CD4-positive, alpha-beta T cell (primary cell): ENCODE measurements at regions not wholly inside any gene's neighbourhood (a gene's known extent, or its start where the extent isn't known, plus 50 kb on each side); places are given as distances from the start of the nearest gene placed in this dataset.

Experiments used
- ATAC-seq: fragments of 200-7000 bp; cut with Tn5 transposase; one replicate; pipeline ENCODE4 v1.10.0; 2022; ENCODE audit warnings: mild to moderate bottlenecking; ENCODE audit not compliant: poor library complexity
- CTCF ChIA-PET: fragments of 350-600 bp; sonication (Branson Sonifier 250); formaldehyde crosslinking; loops from one replicate; lab custom pipeline; 2021; ENCODE audit warnings: antibody characterized with exemption, inconsistent platforms; lab: Charles Lee
- POLR2A ChIA-PET: fragments of 350-600 bp; sonication (Branson Sonifier 250); formaldehyde crosslinking; loops from one replicate; lab custom pipeline; 2021; ENCODE audit warnings: antibody characterized with exemption, inconsistent platforms; lab: Charles Lee
- DNase-seq, 14 experiments: peaks; one replicate each; pipeline ENCODE4 v3.0.0-alpha.2; 2013 to 2020; ENCODE audit warnings: mixed read lengths in 2 of 14
- H3K27ac ChIP-seq, 2 donors: one replicate each; pipeline versions ENCODE4 v1.5.1 to v1.7.0; 2013; ENCODE audit warnings: low read length in 2 of 2, low read depth in 1 of 2, mild to moderate bottlenecking in 1 of 2
- H3K27me3 ChIP-seq, 2 experiments: 1 replicate in 1 of 2; 2 replicates in 1 of 2; pipeline versions ENCODE4 v1.6.1 to v1.7.0; 2013; ENCODE audit warnings: low read length in 2 of 2, control low read depth in 1 of 2, mild to moderate bottlenecking in 1 of 2, moderate library complexity in 1 of 2; ENCODE audit not compliant: insufficient read depth in 2 of 2, control insufficient read depth in 1 of 2
- H3K36me3 ChIP-seq: one replicate; pipeline ENCODE4 v1.6.1; 2013; ENCODE audit warnings: low read length, control low read depth; ENCODE audit not compliant: insufficient read depth
- H3K4me1 ChIP-seq: one replicate; pipeline ENCODE4 v1.6.1; 2013; ENCODE audit warnings: low read length, control low read depth; ENCODE audit not compliant: insufficient read depth
- H3K4me3 ChIP-seq: one replicate; pipeline ENCODE4 v1.5.1; 2013; ENCODE audit warnings: mild to moderate bottlenecking, low read length, moderate library complexity
- H3K9me3 ChIP-seq, 2 experiments: 1 replicate in 1 of 2; 2 replicates in 1 of 2; pipeline versions ENCODE4 v1.6.1 to v1.7.0; 2013; ENCODE audit warnings: low read length in 2 of 2, mild to moderate bottlenecking in 2 of 2, control low read depth in 1 of 2, moderate library complexity in 1 of 2; ENCODE audit not compliant: control insufficient read depth in 1 of 2, insufficient read depth in 1 of 2
- H3K27ac Mint-ChIP-seq: one replicate; pipeline ENCODE4 v1.8.0; 2020; ENCODE audit warnings: mixed read lengths
- H3K27me3 Mint-ChIP-seq: one replicate; pipeline ENCODE4 v1.8.0; 2021; ENCODE audit warnings: mixed read lengths
- H3K36me3 Mint-ChIP-seq: one replicate; pipeline ENCODE4 v1.8.0; 2021; ENCODE audit warnings: low read depth, mixed read lengths
- H3K4me1 Mint-ChIP-seq: one replicate; pipeline ENCODE4 v1.8.0; 2021; ENCODE audit warnings: low read depth, mixed read lengths
- H3K4me3 Mint-ChIP-seq: one replicate; pipeline ENCODE4 v1.8.0; 2020; ENCODE audit warnings: mild to moderate bottlenecking, mixed read lengths
- H3K9me3 Mint-ChIP-seq: one replicate; pipeline ENCODE4 v1.8.0; 2020; ENCODE audit warnings: mixed read lengths
- intact Hi-C, 2 experiments: fragments of 100-400 bp; cut with DNase I in 1 of 2; cut with micrococcal nuclease in 1 of 2; formaldehyde crosslinking; loops; one replicate each; pipeline versions ENCODE4 v1.15.1 to v1.9.0; 2023 to 2025; cut with DNase I, micrococcal nuclease
- TF ChIP-seq, protein P1 (sequence below): fragments of 200-600 bp; IDR thresholded peaks from one replicate; pipeline ENCODE4 v1.8.0; 2022; ENCODE audit warnings: antibody characterized with exemption, mild to moderate bottlenecking

DNA sequence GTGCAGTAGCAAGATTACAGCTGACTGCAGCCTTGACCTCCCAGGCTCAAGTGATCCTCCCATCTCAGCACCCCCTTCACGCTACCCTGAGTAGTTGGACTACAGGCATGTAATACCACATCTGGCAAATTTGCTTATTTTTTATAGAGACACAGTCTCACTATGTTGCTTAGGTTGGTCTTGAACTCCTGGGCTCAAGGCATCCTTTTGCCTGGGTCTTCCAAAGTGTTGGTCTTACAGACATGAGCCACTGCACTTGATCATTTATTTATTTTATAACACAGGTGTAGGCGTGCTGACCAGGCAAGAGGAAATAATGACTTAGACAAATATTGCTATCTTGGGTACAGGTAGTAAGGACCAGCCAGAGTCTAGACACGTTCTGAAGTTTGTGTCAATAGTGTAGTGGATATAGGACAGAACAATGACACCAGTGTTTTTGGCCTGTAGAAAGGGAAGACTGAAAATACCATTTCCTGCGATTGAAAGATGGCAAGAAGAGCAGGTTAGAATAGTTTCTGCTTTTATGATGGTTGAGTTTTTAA, 71.0 kb upstream of the THUMPD2 start:
- no peaks in the 10 kb centered on the region for H3K36me3 ChIP-seq
- TF ChIP-seq, protein P1, sequence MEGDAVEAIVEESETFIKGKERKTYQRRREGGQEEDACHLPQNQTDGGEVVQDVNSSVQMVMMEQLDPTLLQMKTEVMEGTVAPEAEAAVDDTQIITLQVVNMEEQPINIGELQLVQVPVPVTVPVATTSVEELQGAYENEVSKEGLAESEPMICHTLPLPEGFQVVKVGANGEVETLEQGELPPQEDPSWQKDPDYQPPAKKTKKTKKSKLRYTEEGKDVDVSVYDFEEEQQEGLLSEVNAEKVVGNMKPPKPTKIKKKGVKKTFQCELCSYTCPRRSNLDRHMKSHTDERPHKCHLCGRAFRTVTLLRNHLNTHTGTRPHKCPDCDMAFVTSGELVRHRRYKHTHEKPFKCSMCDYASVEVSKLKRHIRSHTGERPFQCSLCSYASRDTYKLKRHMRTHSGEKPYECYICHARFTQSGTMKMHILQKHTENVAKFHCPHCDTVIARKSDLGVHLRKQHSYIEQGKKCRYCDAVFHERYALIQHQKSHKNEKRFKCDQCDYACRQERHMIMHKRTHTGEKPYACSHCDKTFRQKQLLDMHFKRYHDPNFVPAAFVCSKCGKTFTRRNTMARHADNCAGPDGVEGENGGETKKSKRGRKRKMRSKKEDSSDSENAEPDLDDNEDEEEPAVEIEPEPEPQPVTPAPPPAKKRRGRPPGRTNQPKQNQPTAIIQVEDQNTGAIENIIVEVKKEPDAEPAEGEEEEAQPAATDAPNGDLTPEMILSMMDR: no peak
- H3K9me3 Mint-ChIP-seq: no peaks in the 10 kb centered on the region
- no peak for ATAC-seq
- ChIA-PET POLR2A (no interaction called here), CTCF (no interaction called here)
- DNase-seq: no peak
- intact Hi-C loops: no loop called here
- H3K4me3 ChIP-seq: no peak overlapping the region
- H3K27me3 Mint-ChIP-seq: peaks cover 6% of the 10 kb centered on the region
- H3K4me1 Mint-ChIP-seq: peaks cover 6% of the 10 kb centered on the region
- no peak overlapping the region for H3K27ac ChIP-seq
- no peaks in the 10 kb centered on the region for H3K36me3 Mint-ChIP-seq
- H3K4me3 Mint-ChIP-seq: no peak overlapping the region
- no peaks in the 10 kb centered on the region for H3K9me3 ChIP-seq
- H3K27me3 ChIP-seq: no peaks in the 10 kb centered on the region
- no peaks in the 10 kb centered on the region for H3K4me1 ChIP-seq
- no peak overlapping the region for H3K27ac Mint-ChIP-seq

DNA sequence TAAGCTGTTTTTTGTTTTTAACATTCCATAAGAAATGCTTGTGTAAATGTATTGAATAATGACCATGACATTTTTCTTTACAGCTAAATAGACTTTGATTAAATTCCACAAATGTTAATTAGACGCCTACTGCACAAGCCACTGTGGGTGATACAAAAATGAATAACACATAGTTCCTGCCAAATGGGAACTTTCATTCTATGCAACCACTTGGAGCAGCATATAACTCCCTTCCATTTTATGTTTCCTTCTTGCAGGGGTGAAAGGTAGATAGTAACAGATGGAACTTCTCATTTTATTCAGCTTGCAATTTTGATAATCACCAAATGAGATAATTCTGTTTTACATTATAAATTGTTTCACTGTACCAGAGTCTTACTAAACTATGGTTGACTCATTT, 70.0 kb upstream of the THUMPD2 start:
- POLR2A ChIA-PET: interaction anchor here (1.0 kb wide), 1 partner anchor 12 kb away, joined by 3 read pairs; no protein-coding TSS in a partner anchor

DNA sequence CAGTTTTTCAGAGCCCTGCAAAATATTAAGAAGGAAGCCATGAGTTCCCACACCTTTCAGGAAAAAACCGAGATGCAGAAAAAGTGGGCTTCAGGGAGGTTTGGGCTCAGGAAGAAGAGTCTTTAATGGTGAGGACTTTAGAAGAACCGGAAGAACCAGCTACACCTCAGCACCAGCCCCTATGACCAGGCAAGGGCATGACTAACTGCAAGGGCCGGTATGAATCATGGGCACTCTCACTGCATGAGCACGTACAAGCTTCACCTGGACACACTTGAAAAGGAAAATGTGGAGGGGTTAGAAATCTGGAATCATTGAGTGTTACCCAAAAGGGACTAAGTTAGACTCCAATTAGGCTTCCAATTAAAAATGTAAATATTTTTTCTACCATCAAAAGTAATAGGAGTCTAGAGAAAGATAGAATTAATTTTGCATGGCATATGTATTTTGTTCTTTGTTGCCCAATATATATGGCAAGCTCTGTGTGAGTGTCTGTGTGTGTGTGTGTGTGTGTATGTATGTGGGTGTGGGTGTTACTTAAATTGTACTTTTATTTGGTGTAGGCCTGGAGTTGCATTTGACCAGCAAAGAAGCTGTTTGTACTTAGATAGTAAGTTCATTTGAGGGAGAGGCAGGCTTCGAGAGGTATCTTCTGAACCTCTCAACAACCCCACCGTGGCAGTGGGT, 66.5 kb upstream of the THUMPD2 start:
- Mint-ChIP-seq H3K36me3 (no peaks in the 10 kb centered on the region), H3K4me1 (no peaks in the 10 kb centered on the region), H3K27me3 (peaks cover 6% of the 10 kb centered on the region), H3K4me3 (no peak overlapping the region), H3K9me3 (no peaks in the 10 kb centered on the region), H3K27ac (no peak overlapping the region)
- ATAC-seq (no peak), DNase-seq (no peak)
- no peak overlapping the region for H3K4me3 ChIP-seq
- CTCF ChIA-PET: interaction anchor here (1.3 kb wide), 1 partner anchor 8 kb away, joined by 4 read pairs; no protein-coding TSS in a partner anchor
- intact Hi-C loops: no loop called here
- H3K27ac ChIP-seq: no peak overlapping the region
- H3K9me3 ChIP-seq: no peaks in the 10 kb centered on the region
- no peaks in the 10 kb centered on the region for H3K4me1 ChIP-seq
- TF ChIP-seq, protein P1: no peak
- POLR2A ChIA-PET: no interaction called here
- no peaks in the 10 kb centered on the region for H3K36me3 ChIP-seq
- peaks cover 0 to 5% of the 10 kb centered on the region in 2 experiments for H3K27me3 ChIP-seq

More for the DNA sequence above, 70.0 kb upstream of the THUMPD2 start:
- Mint-ChIP-seq H3K27ac (no peak overlapping the region), H3K36me3 (no peaks in the 10 kb centered on the region), H3K27me3 (peaks cover 6% of the 10 kb centered on the region), H3K4me3 (no peak overlapping the region), H3K4me1 (peaks cover 6% of the 10 kb centered on the region), H3K9me3 (no peaks in the 10 kb centered on the region)
- Histone ChIP-seq H3K27ac (no peak overlapping the region), H3K36me3 (no peaks in the 10 kb centered on the region), H3K27me3 (no peaks in the 10 kb centered on the region), H3K9me3 (no peaks in the 10 kb centered on the region), H3K4me3 (no peak overlapping the region), H3K4me1 (no peaks in the 10 kb centered on the region)
- intact Hi-C loops: no loop called here
- no peak for DNase-seq
- TF ChIP-seq, protein P1: no peak
- no peak for ATAC-seq
- CTCF ChIA-PET: no interaction called here
